ENCODE measurements at regions not wholly inside any gene's neighbourhood (a gene's known extent, or its start where the extent isn't known, plus 50 kb on each side); places are given as distances from the start of the nearest gene placed in this dataset.

- Mint-ChIP-seq H3K27me3 (ENCODE audit: low read depth) (no peaks in the 10 kb centered on the region), H3K9me3 (no peaks in the 10 kb centered on the region), H3K4me1 (ENCODE audit: low read depth) (no peaks in the 10 kb centered on the region), H3K27ac (no peak overlapping the region), H3K36me3 (ENCODE audit: low read depth) (no peaks in the 10 kb centered on the region), H3K4me3 (no peak overlapping the region)
Measured at GRCh38 chr2:6369266-6369665, 496.4 kb downstream of the CMPK2 start.

- H3K9me3 Mint-ChIP-seq, result no peaks in the 10 kb centered on the region
- no peaks in the 10 kb centered on the region for H3K27me3 Mint-ChIP-seq (ENCODE audit: low read depth)
- H3K4me1 Mint-ChIP-seq (ENCODE audit: low read depth), result no peaks in the 10 kb centered on the region
- no peak overlapping the region for H3K27ac Mint-ChIP-seq
- H3K4me3 Mint-ChIP-seq, result no peak overlapping the region
- no peaks in the 10 kb centered on the region for H3K36me3 Mint-ChIP-seq (ENCODE audit: low read depth)
Measured at GRCh38 chr2:6370753-6371551, 494.8 kb downstream of the CMPK2 start.

GRCh38 chr2:6372317-6372901, 493.3 kb downstream of the CMPK2 start:
- no peaks in the 10 kb centered on the region for H3K4me1 Mint-ChIP-seq (ENCODE audit: low read depth)
- no peak overlapping the region for H3K27ac Mint-ChIP-seq
- no peaks in the 10 kb centered on the region for H3K36me3 Mint-ChIP-seq (ENCODE audit: low read depth)
- no peaks in the 10 kb centered on the region for H3K9me3 Mint-ChIP-seq
- H3K27me3 Mint-ChIP-seq (ENCODE audit: low read depth), result no peaks in the 10 kb centered on the region
- no peak overlapping the region for H3K4me3 Mint-ChIP-seq

- no peaks in the 10 kb centered on the region for H3K4me1 Mint-ChIP-seq (ENCODE audit: low read depth)
- no peaks in the 10 kb centered on the region for H3K9me3 Mint-ChIP-seq
- no peak overlapping the region for H3K27ac Mint-ChIP-seq
- H3K4me3 Mint-ChIP-seq, result no peak overlapping the region
- no peaks in the 10 kb centered on the region for H3K27me3 Mint-ChIP-seq (ENCODE audit: low read depth)
- H3K36me3 Mint-ChIP-seq (ENCODE audit: low read depth), result no peaks in the 10 kb centered on the region
Measured at GRCh38 chr2:6381326-6381725, 484.4 kb downstream of the CMPK2 start.

- H3K27ac Mint-ChIP-seq, result no peak overlapping the region
- no peaks in the 10 kb centered on the region for H3K36me3 Mint-ChIP-seq (ENCODE audit: low read depth)
- H3K9me3 Mint-ChIP-seq, result no peaks in the 10 kb centered on the region
- no peaks in the 10 kb centered on the region for H3K4me1 Mint-ChIP-seq (ENCODE audit: low read depth)
- no peaks in the 10 kb centered on the region for H3K27me3 Mint-ChIP-seq (ENCODE audit: low read depth)
- no peak overlapping the region for H3K4me3 Mint-ChIP-seq
Measured at GRCh38 chr2:6384341-6384740, 481.4 kb downstream of the CMPK2 start.

GRCh38 chr2:6392354-6392753, 473.4 kb downstream of the CMPK2 start:
- Mint-ChIP-seq H3K27me3 (ENCODE audit: low read depth) (no peaks in the 10 kb centered on the region), H3K4me3 (no peak overlapping the region), H3K27ac (no peak overlapping the region), H3K36me3 (ENCODE audit: low read depth) (no peaks in the 10 kb centered on the region), H3K4me1 (ENCODE audit: low read depth) (no peaks in the 10 kb centered on the region), H3K9me3 (peaks cover 5% of the 10 kb centered on the region)

- Mint-ChIP-seq H3K9me3 (peaks cover 5% of the 10 kb centered on the region), H3K27me3 (ENCODE audit: low read depth) (no peaks in the 10 kb centered on the region)
Measured at GRCh38 chr2:6392966-6393365, 472.7 kb downstream of the CMPK2 start.

GRCh38 chr2:6393819-6394218, 471.9 kb downstream of the CMPK2 start:
- Mint-ChIP-seq H3K36me3 (ENCODE audit: low read depth) (no peaks in the 10 kb centered on the region), H3K4me1 (ENCODE audit: low read depth) (no peaks in the 10 kb centered on the region), H3K27ac (no peak overlapping the region), H3K27me3 (ENCODE audit: low read depth) (no peaks in the 10 kb centered on the region), H3K9me3 (peaks cover 5% of the 10 kb centered on the region), H3K4me3 (no peak overlapping the region)

More at GRCh38 chr2:6392966-6393365, 472.7 kb downstream of the CMPK2 start:
- no peaks in the 10 kb centered on the region for H3K36me3 Mint-ChIP-seq (ENCODE audit: low read depth)
- H3K4me3 Mint-ChIP-seq, result no peak overlapping the region
- no peaks in the 10 kb centered on the region for H3K4me1 Mint-ChIP-seq (ENCODE audit: low read depth)
- H3K27ac Mint-ChIP-seq, result no peak overlapping the region

GRCh38 chr2:6394276-6394675, 471.4 kb downstream of the CMPK2 start:
- no peaks in the 10 kb centered on the region for H3K36me3 Mint-ChIP-seq (ENCODE audit: low read depth)
- H3K27me3 Mint-ChIP-seq (ENCODE audit: low read depth), result no peaks in the 10 kb centered on the region
- no peaks in the 10 kb centered on the region for H3K4me1 Mint-ChIP-seq (ENCODE audit: low read depth)
- H3K27ac Mint-ChIP-seq, result no peak overlapping the region
- no peak overlapping the region for H3K4me3 Mint-ChIP-seq
- peaks cover 5% of the 10 kb centered on the region for H3K9me3 Mint-ChIP-seq

GRCh38 chr2:6398421-6398820, 467.3 kb downstream of the CMPK2 start:
- no peaks in the 10 kb centered on the region for H3K4me1 Mint-ChIP-seq (ENCODE audit: low read depth)
- no peak overlapping the region for H3K4me3 Mint-ChIP-seq
- H3K36me3 Mint-ChIP-seq (ENCODE audit: low read depth), result no peaks in the 10 kb centered on the region
- H3K27me3 Mint-ChIP-seq (ENCODE audit: low read depth), result no peaks in the 10 kb centered on the region
- H3K9me3 Mint-ChIP-seq, result no peaks in the 10 kb centered on the region
- H3K27ac Mint-ChIP-seq, result no peak overlapping the region

GRCh38 chr2:6401301-6401700, 464.4 kb downstream of the CMPK2 start:
- H3K27me3 Mint-ChIP-seq (ENCODE audit: low read depth), result no peaks in the 10 kb centered on the region

GRCh38 chr2:6408057-6408456, 457.6 kb downstream of the CMPK2 start:
- H3K9me3 Mint-ChIP-seq, result no peaks in the 10 kb centered on the region
- H3K4me1 Mint-ChIP-seq (ENCODE audit: low read depth), result no peaks in the 10 kb centered on the region
- H3K4me3 Mint-ChIP-seq, result no peak overlapping the region
- H3K27ac Mint-ChIP-seq, result no peak overlapping the region
- no peaks in the 10 kb centered on the region for H3K27me3 Mint-ChIP-seq (ENCODE audit: low read depth)
- no peaks in the 10 kb centered on the region for H3K36me3 Mint-ChIP-seq (ENCODE audit: low read depth)

More at GRCh38 chr2:6401301-6401700, 464.4 kb downstream of the CMPK2 start:
- H3K4me1 Mint-ChIP-seq (ENCODE audit: low read depth), result no peaks in the 10 kb centered on the region
- H3K36me3 Mint-ChIP-seq (ENCODE audit: low read depth), result no peaks in the 10 kb centered on the region
- no peak overlapping the region for H3K27ac Mint-ChIP-seq
- H3K4me3 Mint-ChIP-seq, result no peak overlapping the region
- H3K9me3 Mint-ChIP-seq, result no peaks in the 10 kb centered on the region

GRCh38 chr2:6410313-6410712, 455.4 kb downstream of the CMPK2 start:
- no peaks in the 10 kb centered on the region for H3K9me3 Mint-ChIP-seq
- H3K27me3 Mint-ChIP-seq (ENCODE audit: low read depth), result no peaks in the 10 kb centered on the region
- H3K4me1 Mint-ChIP-seq (ENCODE audit: low read depth), result no peaks in the 10 kb centered on the region
- no peak overlapping the region for H3K27ac Mint-ChIP-seq
- H3K4me3 Mint-ChIP-seq, result no peak overlapping the region
- no peaks in the 10 kb centered on the region for H3K36me3 Mint-ChIP-seq (ENCODE audit: low read depth)

GRCh38 chr2:6412533-6413091, 453.1 kb downstream of the CMPK2 start:
- no peak overlapping the region for H3K4me3 Mint-ChIP-seq
- H3K9me3 Mint-ChIP-seq, result no peaks in the 10 kb centered on the region
- H3K4me1 Mint-ChIP-seq (ENCODE audit: low read depth), result no peaks in the 10 kb centered on the region
- H3K36me3 Mint-ChIP-seq (ENCODE audit: low read depth), result no peaks in the 10 kb centered on the region
- no peaks in the 10 kb centered on the region for H3K27me3 Mint-ChIP-seq (ENCODE audit: low read depth)
- H3K27ac Mint-ChIP-seq, result no peak overlapping the region

GRCh38 chr2:6417050-6417449, 448.7 kb downstream of the CMPK2 start:
- Mint-ChIP-seq H3K4me3 (no peak overlapping the region), H3K36me3 (ENCODE audit: low read depth) (no peaks in the 10 kb centered on the region), H3K27me3 (ENCODE audit: low read depth) (no peaks in the 10 kb centered on the region), H3K9me3 (no peaks in the 10 kb centered on the region), H3K4me1 (ENCODE audit: low read depth) (no peaks in the 10 kb centered on the region), H3K27ac (no peak overlapping the region)
